ENCODE measurements at regions not wholly inside any gene's neighbourhood (a gene's known extent, or its start where the extent isn't known, plus 50 kb on each side); places are given as distances from the start of the nearest gene placed in this dataset.
"Not testable (repeated sequence)": the region's sequence is repeated elsewhere in the genome, so short reads cannot be mapped to it uniquely, and the experiment has no call there.

- POLR2A ChIA-PET = no interaction called here
Measured at GRCh38 chr7:46619723-46620310, 698.7 kb upstream of the IGFBP3 start.

GRCh38 chr7:46616636-46617035 is 695.6 kb upstream of the IGFBP3 start:
- CTCF ChIA-PET = no interaction called here
- POLR2A ChIA-PET = no interaction called here

More at GRCh38 chr7:46619723-46620310, 698.7 kb upstream of the IGFBP3 start:
- CTCF ChIA-PET = no interaction called here

GRCh38 chr7:46613551-46613950 is 692.5 kb upstream of the IGFBP3 start:
- ChIA-PET POLR2A (no interaction called here), CTCF (interaction anchor here (1.6 kb wide), 1 partner anchor 9 kb away, joined by 3 read pairs; no protein-coding TSS in a partner anchor)

GRCh38 chr7:46613116-46613515 is 692.0 kb upstream of the IGFBP3 start:
- ChIA-PET CTCF (interaction anchor here (1.6 kb wide), 1 partner anchor 9 kb away, joined by 3 read pairs; no protein-coding TSS in a partner anchor), POLR2A (no interaction called here)

DNA sequence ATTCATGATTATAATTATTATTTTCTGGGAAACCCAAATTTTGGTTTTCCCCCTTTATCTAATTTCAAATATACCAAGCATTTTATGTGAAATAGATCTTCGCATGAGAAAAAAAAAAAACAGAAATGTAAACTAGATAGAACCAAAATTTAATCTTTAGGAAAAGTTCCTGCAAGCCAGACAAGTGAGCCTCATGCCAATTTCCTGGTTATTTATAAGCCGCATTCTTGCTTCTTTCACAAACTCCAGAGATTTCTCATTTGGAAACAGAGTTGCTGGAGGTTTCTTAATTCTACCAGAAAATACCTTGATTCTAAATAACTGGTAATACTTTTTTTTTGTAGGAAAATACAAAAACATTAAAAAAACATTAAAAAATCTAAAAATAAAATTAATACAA is 690.4 kb upstream of the IGFBP3 start:
- ChIA-PET CTCF (no interaction called here), POLR2A (no interaction called here)

DNA sequence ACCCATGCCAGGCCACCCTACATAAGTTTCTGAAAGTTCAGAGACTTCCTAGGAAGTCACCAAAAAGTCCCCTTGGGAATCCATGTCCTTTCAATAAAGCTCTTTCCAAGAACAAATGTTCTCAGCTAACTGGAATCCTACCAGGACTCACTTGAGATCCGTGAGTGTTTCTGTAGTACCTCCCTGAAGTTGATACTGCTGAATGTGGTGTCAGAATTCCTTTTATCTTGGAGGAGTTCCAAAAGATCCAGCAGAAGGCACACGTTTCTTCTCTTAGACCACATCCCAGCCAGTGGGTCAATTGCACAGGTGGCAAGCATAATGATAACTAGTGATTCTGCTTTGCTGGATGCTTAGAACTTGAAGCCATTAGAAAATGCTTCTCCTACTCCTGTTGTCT is 689.7 kb upstream of the IGFBP3 start:
- ChIA-PET CTCF (no interaction called here), POLR2A (no interaction called here)

DNA sequence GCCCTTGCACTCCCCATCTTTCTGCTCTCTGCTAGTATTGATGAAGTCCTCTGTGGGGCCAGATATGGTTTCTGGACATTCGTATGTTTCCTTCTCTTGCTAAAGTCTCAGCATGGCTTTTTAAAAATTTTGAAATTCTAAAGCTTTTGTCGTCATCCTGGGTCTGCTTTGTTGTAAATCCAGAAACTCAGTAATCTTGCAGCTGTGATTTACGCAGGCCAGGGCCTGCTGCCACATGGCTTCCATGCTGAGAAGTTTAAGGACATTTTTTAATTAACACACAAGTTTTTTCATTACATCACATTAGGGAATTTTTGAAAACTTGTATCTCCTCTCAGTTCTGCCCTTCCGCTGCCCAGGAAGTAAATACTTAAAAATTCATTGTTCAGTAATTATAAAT is 686.1 kb upstream of the IGFBP3 start:
- CTCF ChIA-PET = no interaction called here
- POLR2A ChIA-PET = no interaction called here

GRCh38 chr7:46606761-46607160 is 685.7 kb upstream of the IGFBP3 start:
- ChIA-PET CTCF (no interaction called here), POLR2A (no interaction called here)

GRCh38 chr7:46604241-46604661 is 683.2 kb upstream of the IGFBP3 start:
- CTCF ChIA-PET = interaction anchor here (1.1 kb wide), 1 partner anchor 9 kb away, joined by 3 read pairs; no protein-coding TSS in a partner anchor
- POLR2A ChIA-PET = no interaction called here

GRCh38 chr7:46603780-46604179 is 682.7 kb upstream of the IGFBP3 start:
- ChIA-PET POLR2A (no interaction called here), CTCF (interaction anchor here (1.1 kb wide), 1 partner anchor 10 kb away, joined by 3 read pairs; no protein-coding TSS in a partner anchor)

DNA sequence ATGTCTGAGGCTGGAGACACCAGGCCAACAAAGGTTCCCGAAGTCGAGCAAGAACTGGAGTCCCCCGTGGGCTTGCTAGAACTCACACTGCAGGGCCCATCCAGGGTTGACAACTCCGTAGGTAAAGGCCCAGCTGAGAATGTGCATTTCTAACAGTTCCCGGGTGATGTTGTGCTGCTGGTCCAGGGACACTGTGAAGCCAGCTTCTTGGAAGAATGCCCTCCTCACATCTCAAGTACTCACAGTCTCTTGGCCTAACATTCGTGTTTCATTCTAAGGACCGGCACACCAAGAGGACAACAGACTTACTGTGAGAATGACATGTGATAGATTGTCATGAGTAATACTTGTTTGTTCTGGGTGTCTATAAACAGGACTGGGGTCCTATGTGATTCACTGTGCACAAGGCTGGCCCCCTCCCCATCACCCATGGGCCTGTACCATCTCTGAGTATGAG is 682.3 kb upstream of the IGFBP3 start:
- ChIA-PET CTCF (no interaction called here), POLR2A (no interaction called here)

DNA sequence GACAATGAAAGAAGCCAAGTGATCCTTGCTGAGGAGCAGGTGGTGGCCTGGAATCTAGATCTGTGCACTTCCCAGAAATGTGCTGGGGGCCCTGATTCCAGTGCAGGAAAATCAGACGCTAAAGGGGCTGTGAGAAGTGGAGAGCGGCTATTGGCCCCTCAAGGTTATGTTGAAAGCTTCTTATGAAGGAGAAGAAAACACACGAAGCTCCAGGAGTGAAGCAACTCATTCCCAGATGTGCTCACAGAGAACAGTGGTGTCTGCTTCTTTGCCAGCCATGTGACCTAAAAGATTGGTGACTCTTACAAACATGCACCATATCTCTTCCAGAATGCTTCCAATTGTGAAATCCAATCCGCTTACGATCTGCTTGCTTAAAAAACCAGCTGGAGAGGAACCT is 679.3 kb upstream of the IGFBP3 start:
- CTCF ChIA-PET = no interaction called here

DNA sequence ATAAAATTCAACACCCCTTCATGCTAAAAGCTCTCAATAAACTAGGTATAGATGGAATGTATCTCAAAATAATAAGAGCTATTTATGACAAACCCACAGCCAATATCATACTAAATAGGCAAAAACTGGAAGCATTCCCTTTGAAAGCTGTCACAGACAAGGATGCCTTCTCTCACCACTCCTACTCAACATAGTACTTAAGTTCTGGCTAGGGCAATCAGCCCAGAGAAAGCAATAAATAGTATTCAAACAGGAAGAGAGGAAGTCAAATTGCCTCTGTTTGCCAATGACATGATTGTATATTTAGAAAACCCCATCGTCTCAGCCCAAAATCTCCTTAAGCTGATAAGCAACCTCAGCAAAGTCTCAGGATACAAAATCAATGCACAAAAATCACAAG is 673.8 kb upstream of the IGFBP3 start:
- CTCF ChIA-PET = interaction anchor here (0.7 kb wide), 1 partner anchor 22 kb away, joined by 3 read pairs; no protein-coding TSS in a partner anchor
- POLR2A ChIA-PET = not testable (repeated sequence)

More for the DNA sequence above, 679.3 kb upstream of the IGFBP3 start:
- POLR2A ChIA-PET = no interaction called here

- CTCF ChIA-PET, POLR2A ChIA-PET: not testable (repeated sequence)
Measured at GRCh38 chr7:46590918-46591905, 670.1 kb upstream of the IGFBP3 start.

- POLR2A ChIA-PET = no interaction called here
- CTCF ChIA-PET = no interaction called here
Measured at GRCh38 chr7:46589286-46589685, 668.2 kb upstream of the IGFBP3 start.

DNA sequence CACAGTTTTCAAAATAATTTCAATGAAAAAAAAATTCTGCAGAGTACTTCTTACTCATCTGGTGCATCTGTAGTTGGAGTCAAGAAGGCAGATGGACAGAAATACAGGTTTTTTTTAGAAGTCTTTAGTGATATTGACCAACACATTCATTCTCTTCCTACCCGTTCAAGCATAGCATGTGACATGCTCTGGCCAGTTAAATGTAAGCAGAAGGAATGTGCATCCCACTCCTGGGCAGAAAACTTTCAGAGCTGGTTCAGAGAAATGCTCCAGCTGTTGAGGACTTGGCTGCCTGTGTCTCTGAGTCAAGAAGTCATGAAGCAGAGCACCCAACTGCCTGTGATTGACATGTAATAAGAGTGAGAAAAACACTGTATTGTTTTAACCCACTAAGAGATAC is 665.3 kb upstream of the IGFBP3 start:
- POLR2A ChIA-PET = no interaction called here
- CTCF ChIA-PET = no interaction called here

DNA sequence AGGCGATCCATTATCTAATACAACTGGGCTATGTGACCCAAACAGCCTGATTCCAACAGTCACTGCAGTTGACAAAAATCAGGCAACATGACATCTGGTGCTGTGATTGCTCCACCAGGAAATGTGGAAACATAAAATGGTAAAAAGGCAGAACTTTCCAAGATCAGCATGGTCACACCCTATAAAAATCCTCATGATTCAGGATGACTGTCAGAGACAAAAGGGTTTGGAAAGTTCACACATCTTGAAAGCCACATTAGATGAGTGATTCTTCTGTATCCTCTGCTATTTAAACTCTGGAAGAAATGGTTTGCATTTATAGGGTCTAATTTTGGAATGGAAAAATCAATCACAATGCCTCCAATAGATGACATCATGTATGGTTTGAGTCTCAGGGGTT is 662.6 kb upstream of the IGFBP3 start:
- ChIA-PET CTCF (no interaction called here), POLR2A (no interaction called here)

DNA sequence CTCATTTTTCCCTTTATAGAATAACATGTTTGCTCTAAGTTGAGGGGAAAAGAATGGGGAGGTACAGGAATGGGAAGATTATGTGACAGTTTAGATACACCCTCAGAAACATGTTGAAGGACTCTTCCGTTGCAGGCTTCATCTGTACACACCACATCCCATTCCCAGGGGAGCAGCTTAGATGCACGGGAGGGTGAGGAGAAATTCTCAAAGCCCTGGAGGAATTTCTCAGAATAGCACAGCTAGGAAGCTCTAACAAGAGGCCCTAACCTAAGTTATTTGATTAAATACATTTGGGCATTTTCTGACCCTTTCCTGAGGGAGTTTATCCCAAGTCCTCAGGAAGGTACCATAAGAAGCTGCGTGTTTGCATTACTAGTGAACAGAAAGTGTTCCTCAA is 660.2 kb upstream of the IGFBP3 start:
- POLR2A ChIA-PET = no interaction called here
- CTCF ChIA-PET = no interaction called here

DNA sequence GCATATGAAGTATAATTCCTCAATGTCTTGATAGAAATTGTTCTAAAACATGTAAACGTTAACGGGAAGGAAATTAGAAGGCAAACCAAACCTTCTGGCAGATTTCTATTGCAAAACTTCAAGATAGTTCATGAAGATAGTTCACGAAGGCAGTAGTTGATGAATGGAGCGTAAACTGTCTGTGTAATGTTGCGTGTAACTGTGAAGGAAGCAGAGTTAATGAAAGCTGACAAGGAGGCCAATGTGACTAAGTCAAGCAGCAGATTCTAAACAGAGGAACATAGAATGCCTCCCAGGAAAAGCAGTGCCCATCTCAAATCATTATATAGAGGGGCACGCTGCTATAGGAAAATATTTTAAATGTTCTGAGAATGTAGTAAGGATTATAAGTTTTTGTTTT is 659.7 kb upstream of the IGFBP3 start:
- CTCF ChIA-PET = no interaction called here
- POLR2A ChIA-PET = no interaction called here

GRCh38 chr7:46577394-46577793 is 656.3 kb upstream of the IGFBP3 start:
- CTCF ChIA-PET = no interaction called here
- POLR2A ChIA-PET = no interaction called here

- ChIA-PET POLR2A (no interaction called here), CTCF (no interaction called here)
Measured at GRCh38 chr7:46576950-46577349, 655.9 kb upstream of the IGFBP3 start.

Measured in activated CD8-positive, alpha-beta memory T cell treated with anti-CD3 and anti-CD28 coated beads for 36 hours (primary cell).